ENCODE measurements at regions not wholly inside any gene's neighbourhood (a gene's known extent, or its start where the extent isn't known, plus 50 kb on each side); places are given as distances from the start of the nearest gene placed in this dataset.

DNA sequence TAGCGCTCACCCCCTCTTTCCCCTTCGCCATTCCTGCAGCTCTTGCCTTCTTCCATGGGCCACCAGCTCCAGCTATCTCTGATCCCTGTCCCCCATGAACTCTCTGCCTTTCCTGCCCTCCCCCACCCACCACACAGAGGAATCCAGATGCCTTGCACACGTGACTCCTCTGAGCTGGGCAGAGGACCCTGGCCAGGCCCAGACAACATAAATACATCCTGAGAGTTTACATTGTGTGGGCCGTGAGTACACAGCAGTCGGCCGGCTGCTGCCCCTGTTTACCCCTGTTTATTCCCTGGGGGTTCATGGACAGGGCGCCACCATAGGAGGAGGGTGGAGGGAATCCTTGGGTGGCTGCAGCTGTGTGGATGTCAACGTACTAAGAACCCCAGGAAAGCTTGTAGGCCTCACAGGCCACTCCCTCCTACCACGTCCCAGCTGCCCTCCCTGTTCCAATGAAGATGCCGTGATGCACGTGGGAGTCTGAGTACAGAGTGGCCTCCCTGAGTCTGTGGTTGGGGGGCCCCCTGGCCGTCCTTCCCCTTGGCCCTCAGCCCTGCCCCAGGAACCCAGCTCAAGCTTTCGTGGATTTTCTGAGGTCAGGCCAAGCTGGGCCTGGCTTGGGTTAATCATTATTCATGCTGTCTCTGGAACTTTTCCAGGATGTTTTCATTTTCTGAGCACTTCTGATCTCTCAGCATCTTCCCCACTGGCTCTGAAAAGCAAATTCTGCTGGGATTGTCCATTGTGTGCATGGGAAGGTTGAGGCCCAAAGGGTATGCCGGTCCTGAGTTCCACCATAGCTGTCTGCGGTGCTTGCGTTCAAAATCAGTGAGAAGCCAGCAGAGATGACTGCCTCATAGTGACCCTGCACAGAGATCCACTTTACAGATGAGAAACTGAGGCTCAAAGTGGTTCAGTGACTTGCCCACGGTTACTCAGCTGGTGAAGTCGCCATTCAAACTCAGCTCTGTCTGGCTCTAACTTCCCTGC, 136.3 kb downstream of the MRPL14 start:
- intact Hi-C loops (cut with DNase I): no loop called here
- Histone ChIP-seq H3K27me3 (ENCODE audit: low read depth) (peaks cover 3% of the 10 kb centered on the region), H3K4me3 (no peak overlapping the region), H3K4me1 (peaks cover 7% of the 10 kb centered on the region), H3K27ac (no peak overlapping the region), H3K36me3 (no peaks in the 10 kb centered on the region), H3K9me3 (no peaks in the 10 kb centered on the region)
- ATAC-seq (peak in 1 of 2 donors; percentile 25), DNase-seq (peak; percentile 30)
- TF ChIP-seq, protein P1, sequence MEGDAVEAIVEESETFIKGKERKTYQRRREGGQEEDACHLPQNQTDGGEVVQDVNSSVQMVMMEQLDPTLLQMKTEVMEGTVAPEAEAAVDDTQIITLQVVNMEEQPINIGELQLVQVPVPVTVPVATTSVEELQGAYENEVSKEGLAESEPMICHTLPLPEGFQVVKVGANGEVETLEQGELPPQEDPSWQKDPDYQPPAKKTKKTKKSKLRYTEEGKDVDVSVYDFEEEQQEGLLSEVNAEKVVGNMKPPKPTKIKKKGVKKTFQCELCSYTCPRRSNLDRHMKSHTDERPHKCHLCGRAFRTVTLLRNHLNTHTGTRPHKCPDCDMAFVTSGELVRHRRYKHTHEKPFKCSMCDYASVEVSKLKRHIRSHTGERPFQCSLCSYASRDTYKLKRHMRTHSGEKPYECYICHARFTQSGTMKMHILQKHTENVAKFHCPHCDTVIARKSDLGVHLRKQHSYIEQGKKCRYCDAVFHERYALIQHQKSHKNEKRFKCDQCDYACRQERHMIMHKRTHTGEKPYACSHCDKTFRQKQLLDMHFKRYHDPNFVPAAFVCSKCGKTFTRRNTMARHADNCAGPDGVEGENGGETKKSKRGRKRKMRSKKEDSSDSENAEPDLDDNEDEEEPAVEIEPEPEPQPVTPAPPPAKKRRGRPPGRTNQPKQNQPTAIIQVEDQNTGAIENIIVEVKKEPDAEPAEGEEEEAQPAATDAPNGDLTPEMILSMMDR (IDR thresholded peaks at IDR 0.05): no peak

GRCh38 chr6:43990275-43990626, 137.0 kb downstream of the MRPL14 start:
- peaks cover 3% of the 10 kb centered on the region for H3K27me3 ChIP-seq (ENCODE audit: low read depth)
- no peak overlapping the region for H3K4me3 ChIP-seq
- H3K36me3 ChIP-seq: no peaks in the 10 kb centered on the region
- DNase-seq (no peak), ATAC-seq (no peak)
- TF ChIP-seq, protein P1 (IDR thresholded peaks at IDR 0.05): no peak
- H3K27ac ChIP-seq: no peak overlapping the region
- no peaks in the 10 kb centered on the region for H3K9me3 ChIP-seq
- intact Hi-C loops (cut with DNase I): no loop called here
- peaks cover 7% of the 10 kb centered on the region for H3K4me1 ChIP-seq

GRCh38 chr6:43989581-43990146, 137.6 kb downstream of the MRPL14 start:
- Histone ChIP-seq H3K27me3 (ENCODE audit: low read depth) (peaks cover 3% of the 10 kb centered on the region), H3K4me3 (no peak overlapping the region), H3K36me3 (no peaks in the 10 kb centered on the region), H3K9me3 (no peaks in the 10 kb centered on the region), H3K4me1 (peaks cover 7% of the 10 kb centered on the region), H3K27ac (no peak overlapping the region)
- DNase-seq (peak; percentile 32), ATAC-seq (no peak)
- intact Hi-C loops (cut with DNase I): no loop called here
- TF ChIP-seq, protein P1 (IDR thresholded peaks at IDR 0.05): no peak

DNA sequence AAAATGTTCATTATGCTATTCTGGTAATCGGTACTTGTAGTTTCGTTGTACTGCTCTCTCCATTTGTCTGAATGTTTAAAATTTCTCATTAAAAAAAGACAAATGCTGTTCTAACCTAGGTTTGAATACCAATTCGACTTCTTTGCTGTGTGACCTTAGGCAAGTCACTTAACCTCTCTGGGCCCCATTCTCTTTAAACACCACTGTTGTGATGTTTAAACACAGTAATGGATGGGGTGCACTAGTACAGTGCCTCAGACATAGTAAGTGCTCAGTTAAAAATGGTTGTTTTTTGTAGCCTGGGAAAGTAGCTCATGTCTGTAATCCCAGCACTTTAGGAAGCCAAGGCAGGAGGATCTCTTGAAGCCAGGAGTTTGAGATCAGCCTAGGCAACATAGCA, 138.5 kb downstream of the MRPL14 start:
- Histone ChIP-seq H3K27me3 (ENCODE audit: low read depth) (peaks cover 3% of the 10 kb centered on the region), H3K36me3 (no peaks in the 10 kb centered on the region), H3K4me3 (no peak overlapping the region), H3K27ac (no peak overlapping the region), H3K9me3 (no peaks in the 10 kb centered on the region), H3K4me1 (peaks cover 7% of the 10 kb centered on the region)
- intact Hi-C loops (cut with DNase I): no loop called here
- DNase-seq (no peak), ATAC-seq (no peak)
- TF ChIP-seq, protein P1 (IDR thresholded peaks at IDR 0.05): no peak

- DNase-seq: peak; percentile 24
- TF ChIP-seq, protein P1 (IDR thresholded peaks at IDR 0.05): no peak
These were observed 139.3 kb downstream of the MRPL14 start for GRCh38 chr6:43987838-43988439.

More at GRCh38 chr6:43987838-43988439, 139.3 kb downstream of the MRPL14 start:
- peaks cover 7% of the 10 kb centered on the region for H3K4me1 ChIP-seq
- intact Hi-C loops (cut with DNase I): no loop called here
- no peak for ATAC-seq
- H3K9me3 ChIP-seq: no peaks in the 10 kb centered on the region
- H3K27me3 ChIP-seq (ENCODE audit: low read depth): peaks cover 3% of the 10 kb centered on the region
- no peak overlapping the region for H3K4me3 ChIP-seq
- H3K27ac ChIP-seq: no peak overlapping the region
- no peaks in the 10 kb centered on the region for H3K36me3 ChIP-seq

Measured in lower lobe of right lung (tissue), 2 donors.